HUES64 (cell line): ENCODE measurements at regions not wholly inside any gene's neighbourhood (a gene's known extent, or its start where the extent isn't known, plus 50 kb on each side); places are given as distances from the start of the nearest gene placed in this dataset.

Experiments used
- H3K27ac ChIP-seq: 2 replicates; pipeline ENCODE4 v1.7.0; 2013; ENCODE audit warnings: low read depth, low read length, inconsistent platforms
- H3K27me3 ChIP-seq: 2 replicates; pipeline ENCODE4 v1.6.1; 2013; ENCODE audit warnings: mild to moderate bottlenecking, low read length; ENCODE audit not compliant: insufficient read depth
- H3K36me3 ChIP-seq: 2 replicates; pipeline ENCODE4 v1.6.1; 2013; ENCODE audit warnings: mild to moderate bottlenecking, low read length; ENCODE audit not compliant: insufficient read depth
- H3K4me1 ChIP-seq: 2 replicates; pipeline ENCODE4 v1.6.1; 2013; ENCODE audit warnings: mild to moderate bottlenecking, low read length, moderate library complexity; ENCODE audit not compliant: insufficient read depth
- H3K4me3 ChIP-seq: 2 replicates; pipeline ENCODE4 v1.5.1; 2013; ENCODE audit warnings: mild to moderate bottlenecking, low read length, moderate library complexity
- H3K9ac ChIP-seq: 2 replicates; pipeline ENCODE4 v1.6.1; 2013; ENCODE audit warnings: mild to moderate bottlenecking, low read depth, low read length
- H3K9me3 ChIP-seq: 2 replicates; pipeline ENCODE4 v1.6.1; 2013; ENCODE audit warnings: low read depth, low read length; ENCODE audit not compliant: insufficient read depth
- WGBS: fragments of 150-250, 120-280 bp; methylation state at CpG from one replicate; pipeline ENCODE4 v1.1.7; 2013; ENCODE audit warnings: missing lambda C conversion rate; 5-methylcytosine and 5-hydroxymethylcytosine counted together

DNA sequence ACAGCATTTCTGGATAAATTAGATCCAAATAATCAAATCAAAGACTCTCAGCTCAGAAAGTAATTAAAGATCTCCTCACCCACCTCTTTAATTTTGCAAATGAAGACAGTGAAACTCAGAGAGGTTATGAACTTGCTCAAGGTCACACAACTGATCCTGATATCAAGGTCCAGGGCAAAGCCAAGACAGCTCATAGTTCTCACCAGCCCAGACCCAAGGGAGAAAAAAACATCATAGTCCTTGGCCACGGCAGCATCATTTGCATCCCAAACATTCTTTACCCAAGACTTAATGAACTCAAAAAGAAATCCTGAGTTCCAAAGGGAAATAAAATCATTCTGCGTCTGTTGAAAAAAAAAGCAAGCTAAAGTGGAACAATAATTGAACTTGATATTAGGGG lies 112.1 kb downstream of the DAD1 start:
- Histone ChIP-seq H3K27me3 (no peaks in the 10 kb centered on the region), H3K27ac (no peak overlapping the region), H3K9ac (no peak overlapping the region), H3K9me3 (no peaks in the 10 kb centered on the region), H3K4me3 (no peak overlapping the region), H3K36me3 (no peaks in the 10 kb centered on the region), H3K4me1 (peaks cover 46% of the 10 kb centered on the region)
- 82% methylated on average over 2 of the region's 2 CpGs for WGBS

DNA sequence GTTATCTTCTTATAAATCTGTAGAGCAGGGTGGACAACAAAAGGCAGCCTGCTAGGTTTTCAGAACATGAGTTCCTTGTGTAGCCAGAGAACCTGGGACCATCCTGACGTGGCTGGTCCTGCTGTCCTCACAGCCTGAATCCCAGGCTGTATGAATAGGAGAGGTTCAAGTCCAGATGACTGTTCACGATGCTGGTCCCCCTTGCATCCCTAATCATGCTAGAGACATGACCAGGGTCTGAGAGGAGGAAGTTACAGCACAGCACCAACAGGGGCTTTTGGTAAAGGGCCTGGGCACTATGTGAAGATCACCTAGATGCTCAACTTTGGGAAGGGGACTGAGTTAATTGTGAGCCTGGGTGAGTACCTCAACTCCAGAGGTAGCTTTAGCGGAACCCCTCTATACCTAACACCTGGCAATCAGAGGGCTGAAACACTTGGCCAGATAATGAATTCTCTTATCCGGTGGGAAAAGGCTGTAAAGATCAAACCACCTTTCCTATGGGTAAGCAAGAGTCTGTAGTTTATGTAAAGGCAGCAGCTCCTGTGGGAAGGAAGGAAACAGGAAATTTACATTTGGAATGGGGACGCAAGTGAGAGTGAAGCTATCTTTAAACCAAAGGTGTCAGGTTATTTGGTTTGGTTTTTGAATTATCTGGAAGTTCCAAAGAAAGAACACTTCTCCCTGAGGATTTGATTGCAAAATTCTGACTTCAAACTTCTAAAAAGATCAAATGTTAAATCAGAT lies 112.8 kb downstream of the DAD1 start:
- H3K4me1 ChIP-seq: peaks cover 42% of the 10 kb centered on the region
- H3K27ac ChIP-seq: no peak overlapping the region
- WGBS: 78% methylated on average over 5 of the region's 5 CpGs
- no peak overlapping the region for H3K9ac ChIP-seq
- no peaks in the 10 kb centered on the region for H3K27me3 ChIP-seq
- H3K9me3 ChIP-seq: no peaks in the 10 kb centered on the region
- H3K36me3 ChIP-seq: no peaks in the 10 kb centered on the region
- no peak overlapping the region for H3K4me3 ChIP-seq

GRCh38 chr14:22475381-22475780 lies 113.6 kb downstream of the DAD1 start:
- H3K4me1 ChIP-seq: peaks cover 36% of the 10 kb centered on the region
- no peaks in the 10 kb centered on the region for H3K9me3 ChIP-seq
- H3K27me3 ChIP-seq: no peaks in the 10 kb centered on the region
- no peak overlapping the region for H3K9ac ChIP-seq
- no peaks in the 10 kb centered on the region for H3K36me3 ChIP-seq
- WGBS: 88% methylated on average over 6 of the region's 6 CpGs
- H3K4me3 ChIP-seq: no peak overlapping the region
- H3K27ac ChIP-seq: no peak overlapping the region

DNA sequence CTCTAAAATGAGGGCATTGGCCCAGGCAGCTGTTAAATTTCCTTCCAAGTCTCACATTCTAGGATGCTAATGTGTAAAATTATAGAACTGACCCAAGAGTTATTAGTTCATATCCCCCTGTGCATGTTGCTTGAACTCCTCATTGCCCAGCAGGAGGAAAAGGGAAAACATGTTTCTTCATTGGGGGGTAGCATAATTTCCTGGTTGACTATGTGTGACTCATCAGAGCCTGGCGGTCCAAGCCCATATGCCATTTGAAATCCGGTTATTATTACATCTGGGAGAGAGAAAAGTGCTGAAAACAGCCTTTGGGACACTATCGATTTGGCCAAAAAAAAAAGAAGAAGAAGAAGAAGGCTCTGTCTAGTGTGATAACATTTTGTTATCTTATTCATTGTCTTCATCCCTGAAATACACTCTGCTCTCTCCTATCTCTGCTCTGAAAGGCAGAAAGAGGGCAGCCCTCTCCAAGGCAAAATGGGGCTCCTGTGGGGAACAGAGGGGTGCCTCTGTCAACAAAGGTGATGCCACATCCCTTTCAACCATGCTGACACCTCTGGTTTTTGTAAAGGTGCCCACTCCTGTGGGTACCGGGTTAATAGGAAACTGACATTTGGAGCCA lies 114.2 kb downstream of the DAD1 start:
- Histone ChIP-seq H3K27me3 (no peaks in the 10 kb centered on the region), H3K9me3 (no peaks in the 10 kb centered on the region), H3K4me3 (no peak overlapping the region), H3K27ac (no peak overlapping the region), H3K36me3 (no peaks in the 10 kb centered on the region), H3K4me1 (peaks cover 31% of the 10 kb centered on the region), H3K9ac (no peak overlapping the region)
- 95% methylated on average over 4 of the region's 4 CpGs for WGBS

GRCh38 chr14:22472935-22473854 lies 115.8 kb downstream of the DAD1 start:
- Histone ChIP-seq H3K36me3 (no peaks in the 10 kb centered on the region), H3K9ac (no peak overlapping the region), H3K4me1 (peaks cover 18% of the 10 kb centered on the region)

DNA sequence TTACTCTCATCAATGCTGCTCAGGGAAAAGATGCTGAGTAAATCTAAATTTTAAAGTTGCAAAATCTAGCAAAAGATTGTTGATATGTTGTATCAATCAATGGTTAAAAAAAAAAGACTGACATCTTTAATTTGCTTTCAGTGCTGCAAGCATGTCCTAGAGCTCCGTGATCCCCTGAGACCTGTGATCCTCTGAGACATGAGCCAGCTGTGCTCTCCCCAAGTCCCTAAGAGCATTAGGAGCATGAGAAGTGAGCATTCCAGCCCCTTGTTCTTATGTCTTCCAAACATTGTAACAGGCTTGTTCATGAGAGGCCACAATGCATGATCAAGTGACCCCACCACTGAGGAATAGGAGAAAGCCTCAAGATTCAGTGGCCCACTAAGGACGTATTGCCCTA lies 116.6 kb downstream of the DAD1 start:
- 81% methylated on average over 2 of the region's 2 CpGs for WGBS
- no peaks in the 10 kb centered on the region for H3K9me3 ChIP-seq
- H3K27me3 ChIP-seq: no peaks in the 10 kb centered on the region
- H3K36me3 ChIP-seq: no peaks in the 10 kb centered on the region
- no peak overlapping the region for H3K4me3 ChIP-seq
- H3K9ac ChIP-seq: no peak overlapping the region
- no peak overlapping the region for H3K27ac ChIP-seq
- H3K4me1 ChIP-seq: peaks cover 17% of the 10 kb centered on the region

More at GRCh38 chr14:22472935-22473854, 115.8 kb downstream of the DAD1 start:
- no peaks in the 10 kb centered on the region for H3K27me3 ChIP-seq
- no peak overlapping the region for H3K27ac ChIP-seq
- H3K9me3 ChIP-seq: no peaks in the 10 kb centered on the region
- no peak overlapping the region for H3K4me3 ChIP-seq
- 75% methylated on average over 9 of the region's 12 CpGs for WGBS

DNA sequence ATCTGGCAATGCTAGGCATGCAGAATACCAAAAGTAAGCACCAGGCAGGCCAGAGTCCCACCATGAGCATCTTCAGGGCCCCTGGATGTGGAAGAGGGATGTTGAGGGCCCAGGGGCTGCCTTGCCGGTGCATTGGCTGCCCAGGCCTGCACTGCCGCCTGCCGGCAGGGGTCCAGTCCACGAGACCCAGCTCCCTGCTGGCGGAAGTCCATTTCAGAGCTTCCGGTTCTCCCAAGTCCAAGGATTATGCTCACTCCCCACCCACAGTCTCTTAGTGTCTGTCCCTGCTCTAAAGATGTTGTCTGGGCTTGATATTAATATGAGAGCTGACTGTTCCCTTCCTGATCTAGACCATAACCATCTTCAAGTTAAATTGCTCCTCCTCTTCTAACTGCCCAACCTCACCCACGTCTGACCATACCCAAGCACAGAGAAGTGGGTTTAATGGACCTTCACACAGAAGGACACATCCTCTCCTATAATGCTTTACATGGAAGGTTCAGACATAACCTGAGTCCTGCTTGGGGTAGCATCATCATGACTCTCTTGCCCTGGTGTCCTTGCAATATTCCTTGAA lies 117.4 kb downstream of the DAD1 start:
- no peaks in the 10 kb centered on the region for H3K9me3 ChIP-seq
- peaks cover 13% of the 10 kb centered on the region for H3K4me1 ChIP-seq
- no peaks in the 10 kb centered on the region for H3K36me3 ChIP-seq
- H3K9ac ChIP-seq: no peak overlapping the region
- WGBS: 43% methylated on average over 7 of the region's 7 CpGs
- no peak overlapping the region for H3K4me3 ChIP-seq
- H3K27me3 ChIP-seq: no peaks in the 10 kb centered on the region
- H3K27ac ChIP-seq: no peak overlapping the region

DNA sequence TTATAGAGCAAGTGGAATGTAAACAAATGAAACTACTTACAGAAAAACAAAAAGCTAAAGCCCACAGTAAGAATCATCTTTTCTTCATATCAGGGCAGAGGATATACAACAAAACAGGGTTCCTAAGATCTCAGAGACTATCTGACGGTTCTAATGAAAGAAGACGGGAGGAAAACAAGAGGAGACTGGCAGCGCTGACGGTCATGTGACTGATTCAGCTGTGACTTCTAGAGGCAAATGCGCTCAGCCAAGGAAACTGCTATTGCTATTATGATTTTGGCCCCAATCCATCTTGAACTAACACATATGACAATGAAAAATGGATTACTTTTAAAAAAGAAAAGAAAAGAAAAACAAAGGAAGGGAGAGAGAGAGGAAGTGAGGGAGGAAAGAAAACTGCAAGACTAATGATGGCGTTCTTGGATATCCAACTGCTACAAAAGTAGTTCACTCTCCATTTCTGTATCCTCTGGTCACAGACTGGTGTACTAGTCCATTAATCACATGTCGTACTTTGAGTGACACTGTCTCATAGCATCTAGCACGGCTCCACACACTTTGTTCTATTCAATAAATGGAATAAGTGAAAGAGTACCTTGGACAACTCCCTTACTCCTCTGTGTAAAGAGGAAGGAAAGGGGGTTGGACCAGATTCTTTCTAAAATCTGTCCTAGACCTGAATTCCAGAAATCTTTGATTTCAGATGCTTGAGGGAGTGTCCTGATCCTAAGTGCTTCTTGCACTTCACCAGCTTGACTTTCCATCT lies 119.3 kb downstream of the DAD1 start:
- Histone ChIP-seq H3K27me3 (no peaks in the 10 kb centered on the region), H3K4me1 (peaks cover 5% of the 10 kb centered on the region), H3K27ac (no peak overlapping the region), H3K9ac (no peak overlapping the region), H3K9me3 (no peaks in the 10 kb centered on the region), H3K36me3 (no peaks in the 10 kb centered on the region), H3K4me3 (no peak overlapping the region)
- WGBS: 90% methylated on average over 7 of the region's 8 CpGs

DNA sequence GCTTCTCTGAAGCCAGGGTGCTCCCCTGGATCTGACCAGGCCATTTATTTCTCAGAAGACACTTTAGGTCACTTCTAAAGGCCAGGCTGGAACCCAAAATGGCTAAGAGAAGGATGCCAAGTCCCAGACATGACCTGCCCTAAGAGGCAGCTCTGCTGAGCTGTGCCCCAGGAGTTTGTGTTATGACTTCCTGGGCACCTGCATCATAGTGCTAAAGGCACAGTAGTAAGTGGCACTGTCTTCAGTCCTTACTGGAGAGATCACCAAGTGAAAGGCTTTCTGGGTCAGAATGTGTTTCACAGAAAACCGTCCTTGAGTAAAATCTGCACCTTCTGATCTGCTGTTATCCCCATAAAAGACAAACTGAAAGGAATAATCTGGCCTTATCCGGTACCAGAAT lies 120.2 kb downstream of the DAD1 start:
- H3K4me1 ChIP-seq: peaks cover 5% of the 10 kb centered on the region
- no peak overlapping the region for H3K4me3 ChIP-seq
- no peaks in the 10 kb centered on the region for H3K36me3 ChIP-seq
- 89% methylated on average over 2 of the region's 2 CpGs for WGBS
- no peaks in the 10 kb centered on the region for H3K27me3 ChIP-seq
- H3K27ac ChIP-seq: no peak overlapping the region
- H3K9me3 ChIP-seq: no peaks in the 10 kb centered on the region
- no peak overlapping the region for H3K9ac ChIP-seq

DNA sequence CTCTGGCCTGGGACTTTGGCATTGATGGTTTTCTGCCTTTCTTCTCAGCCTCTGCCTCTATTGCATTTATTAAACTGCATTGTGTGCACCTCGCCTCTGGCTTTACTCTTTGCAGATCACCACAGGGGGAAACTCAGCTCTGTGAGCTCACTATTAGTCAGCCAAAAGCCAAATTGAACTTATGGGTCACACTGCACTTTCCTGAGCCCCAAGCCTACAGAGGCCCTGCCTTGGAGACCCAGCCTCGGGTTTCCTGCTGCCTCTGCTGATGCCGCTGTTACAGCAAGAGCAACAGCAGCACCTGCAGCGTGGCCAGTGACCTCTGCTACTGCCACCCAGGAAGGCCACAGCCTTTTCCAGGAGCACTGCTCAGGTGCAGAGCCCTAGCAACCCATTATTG lies 122.5 kb downstream of the DAD1 start:
- Histone ChIP-seq H3K9ac (no peak overlapping the region), H3K4me1 (no peaks in the 10 kb centered on the region), H3K27ac (no peak overlapping the region)

More for the DNA sequence above, 122.5 kb downstream of the DAD1 start:
- no peaks in the 10 kb centered on the region for H3K27me3 ChIP-seq
- H3K36me3 ChIP-seq: no peaks in the 10 kb centered on the region
- H3K4me3 ChIP-seq: no peak overlapping the region
- 81% methylated on average over 4 of the region's 4 CpGs for WGBS
- H3K9me3 ChIP-seq: no peaks in the 10 kb centered on the region
